Loucy (cell line): ENCODE measurements at regions not wholly inside any gene's neighbourhood (a gene's known extent, or its start where the extent isn't known, plus 50 kb on each side); places are given as distances from the start of the nearest gene placed in this dataset.

Experiments used
- H2AFZ ChIP-seq: fragments of 200-600 bp; sonication (generic); 2 replicates; pipeline ENCODE4 v1.6.0; 2016; ENCODE audit warnings: antibody characterized with exemption, mild to moderate bottlenecking, low read length, moderate library complexity
- H3F3A ChIP-seq: fragments of 200-600 bp; 2 replicates; pipeline ENCODE4 v1.6.0; 2016; ENCODE audit warnings: antibody characterized with exemption, low read depth, mild to moderate bottlenecking
- H3K27me3 ChIP-seq: fragments of 200-600 bp; sonication (generic); 2 replicates; pipeline ENCODE4 v1.6.1; 2014; ENCODE audit warnings: low read length, mild to moderate bottlenecking; ENCODE audit not compliant: insufficient read depth, poor library complexity, severe bottlenecking
- H3K36me3 ChIP-seq: fragments of 200-600 bp; sonication (generic); 2 replicates; pipeline ENCODE4 v1.6.1; 2016; ENCODE audit warnings: low read length; ENCODE audit not compliant: insufficient read depth
- H3K4me1 ChIP-seq: fragments of 200-600 bp; sonication (generic); 2 replicates; pipeline ENCODE4 v1.5.1; 2014; ENCODE audit warnings: low read length, mild to moderate bottlenecking; ENCODE audit not compliant: insufficient read depth, poor library complexity, severe bottlenecking
- H3K4me2 ChIP-seq: fragments of 200-600 bp; sonication (generic); 2 replicates; pipeline ENCODE4 v1.6.0; 2014; ENCODE audit warnings: antibody characterized with exemption, low read length, low read depth, mild to moderate bottlenecking; ENCODE audit not compliant: poor library complexity, severe bottlenecking
- H3K4me3 ChIP-seq: fragments of 200-600 bp; sonication (generic); 2 replicates; pipeline ENCODE4 v1.5.1; 2014; ENCODE audit warnings: low read length, mild to moderate bottlenecking, mixed read lengths; ENCODE audit not compliant: poor library complexity, severe bottlenecking
- H3K79me2 ChIP-seq: fragments of 200-600 bp; sonication (generic); 2 replicates; pipeline ENCODE4 v1.6.1; 2014; ENCODE audit warnings: low read length; ENCODE audit not compliant: insufficient read depth
- H3K9ac ChIP-seq: fragments of 200-600 bp; sonication (generic); 2 replicates; pipeline ENCODE4 v1.6.0; 2014; ENCODE audit warnings: mild to moderate bottlenecking, low read depth, low read length, moderate library complexity; ENCODE audit not compliant: poor library complexity, severe bottlenecking
- H3K9me2 ChIP-seq: fragments of 200-600 bp; sonication (generic); replicated peaks from 2 replicates; pipeline ENCODE4 v1.6.1; 2016; ENCODE audit warnings: low read depth, low read length, mixed read lengths
- H3K9me3 ChIP-seq: fragments of 200-600 bp; sonication (generic); 2 replicates; pipeline ENCODE4 v1.6.1; 2014; ENCODE audit warnings: mild to moderate bottlenecking, antibody characterized with exemption, low read length, low read depth; ENCODE audit not compliant: insufficient read depth
- H4K20me1 ChIP-seq: fragments of 200-600 bp; sonication (generic); 2 replicates; pipeline ENCODE4 v1.6.0; 2014; ENCODE audit warnings: antibody characterized with exemption, low read length, mild to moderate bottlenecking; ENCODE audit not compliant: insufficient read depth, poor library complexity, severe bottlenecking
- EZH2phosphoT487 ChIP-seq: fragments of 200-600 bp; IDR thresholded peaks from 2 replicates; pipeline ENCODE4 v1.6.1; 2018; ENCODE audit warnings: antibody characterized with exemption, mild to moderate bottlenecking, moderate library complexity, borderline replicate concordance
- TF ChIP-seq, protein P1 (sequence below): fragments of 200-600 bp; sonication (generic); conservative IDR thresholded peaks from 2 replicates; pipeline ENCODE4 v1.5.1; 2014; ENCODE audit warnings: mild to moderate bottlenecking, antibody characterized with exemption, low read length

DNA sequence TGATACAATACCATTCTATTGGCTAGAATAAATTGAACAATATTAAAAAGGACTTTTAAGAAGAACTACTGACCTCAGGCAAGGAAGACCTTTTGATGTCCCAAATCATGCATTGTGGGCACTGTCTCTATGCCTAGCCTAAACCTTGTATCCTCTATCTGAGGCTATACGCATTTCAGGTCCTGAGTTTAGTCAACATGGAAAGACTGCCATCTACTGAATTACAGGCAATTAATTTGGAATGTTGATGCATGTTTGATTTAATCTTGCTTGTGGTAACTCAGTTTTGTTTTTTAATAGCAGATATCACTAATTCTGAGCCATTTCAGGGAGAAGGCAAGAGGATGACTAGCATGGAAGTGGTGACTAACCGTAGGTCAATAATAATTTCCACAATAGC lies 585.3 kb upstream of the CCNG1 start:
- no peaks in the 10 kb centered on the region for H3K9me3 ChIP-seq
- TF ChIP-seq, protein P1, sequence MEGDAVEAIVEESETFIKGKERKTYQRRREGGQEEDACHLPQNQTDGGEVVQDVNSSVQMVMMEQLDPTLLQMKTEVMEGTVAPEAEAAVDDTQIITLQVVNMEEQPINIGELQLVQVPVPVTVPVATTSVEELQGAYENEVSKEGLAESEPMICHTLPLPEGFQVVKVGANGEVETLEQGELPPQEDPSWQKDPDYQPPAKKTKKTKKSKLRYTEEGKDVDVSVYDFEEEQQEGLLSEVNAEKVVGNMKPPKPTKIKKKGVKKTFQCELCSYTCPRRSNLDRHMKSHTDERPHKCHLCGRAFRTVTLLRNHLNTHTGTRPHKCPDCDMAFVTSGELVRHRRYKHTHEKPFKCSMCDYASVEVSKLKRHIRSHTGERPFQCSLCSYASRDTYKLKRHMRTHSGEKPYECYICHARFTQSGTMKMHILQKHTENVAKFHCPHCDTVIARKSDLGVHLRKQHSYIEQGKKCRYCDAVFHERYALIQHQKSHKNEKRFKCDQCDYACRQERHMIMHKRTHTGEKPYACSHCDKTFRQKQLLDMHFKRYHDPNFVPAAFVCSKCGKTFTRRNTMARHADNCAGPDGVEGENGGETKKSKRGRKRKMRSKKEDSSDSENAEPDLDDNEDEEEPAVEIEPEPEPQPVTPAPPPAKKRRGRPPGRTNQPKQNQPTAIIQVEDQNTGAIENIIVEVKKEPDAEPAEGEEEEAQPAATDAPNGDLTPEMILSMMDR: no peak
- no peak for TF ChIP-seq EZH2phosphoT487

DNA sequence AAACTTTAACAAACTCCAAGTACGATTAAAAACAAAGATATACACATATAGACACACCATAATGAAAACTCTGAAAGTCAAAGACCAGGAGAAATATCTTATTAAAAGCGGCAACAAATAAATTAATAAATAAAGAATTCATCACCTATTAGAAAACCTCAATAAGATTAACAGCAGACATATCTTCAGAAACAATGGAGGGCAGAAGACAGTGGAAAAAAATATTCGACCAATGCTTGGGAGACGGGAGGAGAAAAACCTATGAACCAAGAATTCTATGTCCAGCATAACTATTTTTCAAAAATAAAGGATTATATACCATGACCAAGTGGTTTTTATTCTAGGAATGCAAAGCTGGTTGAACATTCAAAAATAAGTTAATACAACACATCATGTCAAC lies 578.6 kb upstream of the CCNG1 start:
- Histone ChIP-seq H3K9ac (no peak overlapping the region), H3K4me1 (no peaks in the 10 kb centered on the region), H4K20me1 (no peaks in the 10 kb centered on the region), H3K9me2 (no peaks in the 10 kb centered on the region), H3K36me3 (no peaks in the 10 kb centered on the region), H3K4me2 (no peak overlapping the region), H3F3A (no peaks in the 10 kb centered on the region), H3K27me3 (no peaks in the 10 kb centered on the region), H3K4me3 (no peak overlapping the region), H3K79me2 (no peaks in the 10 kb centered on the region), H2AFZ (no peak overlapping the region), H3K9me3 (no peaks in the 10 kb centered on the region)
- no peak for TF ChIP-seq EZH2phosphoT487

More for the DNA sequence above, 585.3 kb upstream of the CCNG1 start:
- Histone ChIP-seq H2AFZ (no peak overlapping the region), H3K36me3 (no peaks in the 10 kb centered on the region), H3K9me2 (no peaks in the 10 kb centered on the region), H4K20me1 (no peaks in the 10 kb centered on the region), H3K4me1 (no peaks in the 10 kb centered on the region), H3K9ac (no peak overlapping the region), H3F3A (no peaks in the 10 kb centered on the region), H3K79me2 (no peaks in the 10 kb centered on the region), H3K4me3 (no peak overlapping the region), H3K4me2 (no peak overlapping the region), H3K27me3 (no peaks in the 10 kb centered on the region)

GRCh38 chr5:162870966-162871365 lies 566.4 kb upstream of the CCNG1 start:
- no peaks in the 10 kb centered on the region for H3K4me1 ChIP-seq
- H3K27me3 ChIP-seq: no peaks in the 10 kb centered on the region
- H3K36me3 ChIP-seq: no peaks in the 10 kb centered on the region
- no peak for TF ChIP-seq EZH2phosphoT487
- TF ChIP-seq, protein P1: no peak
- no peaks in the 10 kb centered on the region for H3F3A ChIP-seq
- no peak overlapping the region for H2AFZ ChIP-seq
- H3K4me3 ChIP-seq: no peak overlapping the region
- H3K79me2 ChIP-seq: no peaks in the 10 kb centered on the region
- H3K4me2 ChIP-seq: no peak overlapping the region
- no peak overlapping the region for H3K9ac ChIP-seq
- no peaks in the 10 kb centered on the region for H3K9me2 ChIP-seq
- H4K20me1 ChIP-seq: no peaks in the 10 kb centered on the region
- H3K9me3 ChIP-seq: no peaks in the 10 kb centered on the region

DNA sequence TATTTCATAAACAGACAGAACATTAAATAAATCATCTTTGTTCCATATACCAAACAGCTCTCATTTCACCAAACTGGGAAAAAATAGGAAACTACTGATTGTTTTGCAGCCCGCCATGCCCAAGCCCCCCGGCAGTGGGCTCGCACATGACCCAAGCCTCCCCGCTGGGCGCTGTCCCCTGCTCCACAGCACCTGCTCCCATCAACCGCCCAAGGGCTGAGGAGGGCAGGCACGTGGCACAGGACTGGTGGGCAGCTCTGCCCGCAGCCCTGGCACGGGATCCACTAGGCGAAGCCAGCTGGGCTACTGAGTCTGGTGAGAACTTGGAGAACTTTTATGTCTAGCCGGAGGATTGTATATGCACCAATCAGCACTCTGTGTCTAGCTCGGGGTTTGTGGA lies 554.8 kb upstream of the CCNG1 start:
- H3K9ac ChIP-seq: no peak overlapping the region
- no peaks in the 10 kb centered on the region for H3K27me3 ChIP-seq
- H3K4me3 ChIP-seq: no peak overlapping the region
- H3K36me3 ChIP-seq: no peaks in the 10 kb centered on the region
- H4K20me1 ChIP-seq: no peaks in the 10 kb centered on the region
- no peak overlapping the region for H2AFZ ChIP-seq
- H3K9me3 ChIP-seq: no peaks in the 10 kb centered on the region
- no peak for TF ChIP-seq EZH2phosphoT487
- TF ChIP-seq, protein P1: no peak
- no peaks in the 10 kb centered on the region for H3K79me2 ChIP-seq
- no peaks in the 10 kb centered on the region for H3K4me1 ChIP-seq
- no peaks in the 10 kb centered on the region for H3F3A ChIP-seq
- no peaks in the 10 kb centered on the region for H3K9me2 ChIP-seq
- H3K4me2 ChIP-seq: no peak overlapping the region
